Uterus (tissue), 2 donors: ENCODE measurements at regions not wholly inside any gene's neighbourhood (a gene's known extent, or its start where the extent isn't known, plus 50 kb on each side); places are given as distances from the start of the nearest gene placed in this dataset.

Experiments used
- POLR2A ChIP-seq, 2 donors: fragments of 450-650 bp; IDR thresholded peaks; one replicate each; pipeline ENCODE4 v1.6.1; 2016; ENCODE audit warnings: antibody characterized with exemption in 2 of 2, mild to moderate bottlenecking in 1 of 2, moderate library complexity in 1 of 2
- TF ChIP-seq, protein P1 (sequence below), 4 experiments: fragments of 200-600 bp in 2 of 4; fragments of 450-650 bp in 2 of 4; sonication (generic) in 2 of 4; IDR thresholded peaks; one replicate each; pipeline ENCODE4 v1.5.1; 2016 to 2019; ENCODE audit warnings: antibody characterized with exemption in 4 of 4, mild to moderate bottlenecking in 2 of 4, moderate library complexity in 1 of 4

GRCh38 chr4:32680946-32681345 is 1960.8 kb downstream of the PCDH7 start:
- TF ChIP-seq, protein P1, sequence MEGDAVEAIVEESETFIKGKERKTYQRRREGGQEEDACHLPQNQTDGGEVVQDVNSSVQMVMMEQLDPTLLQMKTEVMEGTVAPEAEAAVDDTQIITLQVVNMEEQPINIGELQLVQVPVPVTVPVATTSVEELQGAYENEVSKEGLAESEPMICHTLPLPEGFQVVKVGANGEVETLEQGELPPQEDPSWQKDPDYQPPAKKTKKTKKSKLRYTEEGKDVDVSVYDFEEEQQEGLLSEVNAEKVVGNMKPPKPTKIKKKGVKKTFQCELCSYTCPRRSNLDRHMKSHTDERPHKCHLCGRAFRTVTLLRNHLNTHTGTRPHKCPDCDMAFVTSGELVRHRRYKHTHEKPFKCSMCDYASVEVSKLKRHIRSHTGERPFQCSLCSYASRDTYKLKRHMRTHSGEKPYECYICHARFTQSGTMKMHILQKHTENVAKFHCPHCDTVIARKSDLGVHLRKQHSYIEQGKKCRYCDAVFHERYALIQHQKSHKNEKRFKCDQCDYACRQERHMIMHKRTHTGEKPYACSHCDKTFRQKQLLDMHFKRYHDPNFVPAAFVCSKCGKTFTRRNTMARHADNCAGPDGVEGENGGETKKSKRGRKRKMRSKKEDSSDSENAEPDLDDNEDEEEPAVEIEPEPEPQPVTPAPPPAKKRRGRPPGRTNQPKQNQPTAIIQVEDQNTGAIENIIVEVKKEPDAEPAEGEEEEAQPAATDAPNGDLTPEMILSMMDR (IDR thresholded peaks at IDR 0.05) = no peak
- no peak for TF ChIP-seq POLR2A (IDR thresholded peaks at IDR 0.05)
